Dermis microvascular lymphatic vessel endothelial cell (primary cell): ENCODE measurements at regions not wholly inside any gene's neighbourhood (a gene's known extent, or its start where the extent isn't known, plus 50 kb on each side); places are given as distances from the start of the nearest gene placed in this dataset.

Source experiments
- DNase-seq, 2 donors: peaks; one replicate each; pipeline versions ENCODE4 v3.0.0 to v3.0.0-alpha.2; 2010; ENCODE audit warnings: low read depth in 2 of 2

- DNase-seq, result no peak
These were observed 456.2 kb upstream of the NMUR2 start for GRCh38 chr5:152861231-152861630.

- DNase-seq, result no peak
These were observed 459.4 kb upstream of the NMUR2 start for GRCh38 chr5:152864447-152864846.

- no peak for DNase-seq
These were observed 459.9 kb upstream of the NMUR2 start for GRCh38 chr5:152864991-152865390.

- DNase-seq, result no peak
These were observed 464.9 kb upstream of the NMUR2 start for GRCh38 chr5:152869971-152870370.

GRCh38 chr5:152882621-152883020 lies 477.5 kb upstream of the NMUR2 start:
- no peak for DNase-seq

GRCh38 chr5:152883066-152883775 lies 478.1 kb upstream of the NMUR2 start:
- no peak for DNase-seq

GRCh38 chr5:152884006-152884405 lies 478.9 kb upstream of the NMUR2 start:
- DNase-seq, result no peak

- no peak for DNase-seq
These were observed 495.3 kb upstream of the NMUR2 start for GRCh38 chr5:152900332-152900731.

- DNase-seq, result no peak
These were observed 496.7 kb upstream of the NMUR2 start for GRCh38 chr5:152901754-152902153.

- no peak for DNase-seq
These were observed 500.2 kb upstream of the NMUR2 start for GRCh38 chr5:152905286-152905685.

GRCh38 chr5:152907488-152908245 lies 502.6 kb upstream of the NMUR2 start:
- no peak for DNase-seq

- DNase-seq, result no peak
These were observed 507.8 kb upstream of the NMUR2 start for GRCh38 chr5:152912924-152913323.

GRCh38 chr5:152932621-152933020 lies 527.5 kb upstream of the NMUR2 start:
- DNase-seq, result no peak

GRCh38 chr5:152933056-152933455 lies 528.0 kb upstream of the NMUR2 start:
- no peak for DNase-seq

GRCh38 chr5:152938630-152939029 lies 533.6 kb upstream of the NMUR2 start:
- DNase-seq, result no peak

- DNase-seq, result no peak
These were observed 537.7 kb upstream of the NMUR2 start for GRCh38 chr5:152942633-152943336.

- DNase-seq, result no peak
These were observed 536.5 kb upstream of the GRIA1 start for GRCh38 chr5:152953788-152954483.

- no peak for DNase-seq
These were observed 533.4 kb upstream of the GRIA1 start for GRCh38 chr5:152956943-152957613.

- no peak for DNase-seq
These were observed 512.2 kb upstream of the GRIA1 start for GRCh38 chr5:152978141-152978835.

- DNase-seq, result no peak
These were observed 503.3 kb upstream of the GRIA1 start for GRCh38 chr5:152987131-152987530.

- DNase-seq, result no peak
These were observed 500.3 kb upstream of the GRIA1 start for GRCh38 chr5:152990217-152990616.
